Mesothelial cell of epicardium (in vitro differentiated cells): ENCODE measurements at regions not wholly inside any gene's neighbourhood (a gene's known extent, or its start where the extent isn't known, plus 50 kb on each side); places are given as distances from the start of the nearest gene placed in this dataset.
A peak's percentile ranks its signal among the peaks of the same experiment; 100 is the strongest.

Source experiments
- DNase-seq, 2 experiments: peaks; one replicate each; pipeline ENCODE4 v3.0.0; 2021; ENCODE audit warnings: low spot score in 2 of 2; ENCODE audit not compliant: unreplicated experiment in 2 of 2
- H3K27ac Mint-ChIP-seq: 2 replicates; pipeline ENCODE4 v1.8.0; 2021; ENCODE audit warnings: mixed read lengths
- H3K27me3 Mint-ChIP-seq: 2 replicates; pipeline ENCODE4 v1.8.0; 2021; ENCODE audit warnings: low read depth, mixed read lengths
- H3K36me3 Mint-ChIP-seq: 2 replicates; pipeline ENCODE4 v1.8.0; 2021; ENCODE audit warnings: mixed read lengths
- H3K4me1 Mint-ChIP-seq: 2 replicates; pipeline ENCODE4 v1.8.0; 2021; ENCODE audit warnings: mixed read lengths
- H3K4me3 Mint-ChIP-seq: 2 replicates; pipeline ENCODE4 v1.8.0; 2021; ENCODE audit warnings: mild to moderate bottlenecking, moderate library complexity, mixed read lengths
- H3K9me3 Mint-ChIP-seq: 2 replicates; pipeline ENCODE4 v1.8.0; 2021; ENCODE audit warnings: mixed read lengths
- TF ChIP-seq, protein P1 (sequence below): fragments of 200-600 bp; sonication (generic); IDR thresholded peaks from one replicate; pipeline ENCODE4 v1.5.0; 2021; ENCODE audit warnings: antibody characterized with exemption; ENCODE audit not compliant: unreplicated experiment

DNA sequence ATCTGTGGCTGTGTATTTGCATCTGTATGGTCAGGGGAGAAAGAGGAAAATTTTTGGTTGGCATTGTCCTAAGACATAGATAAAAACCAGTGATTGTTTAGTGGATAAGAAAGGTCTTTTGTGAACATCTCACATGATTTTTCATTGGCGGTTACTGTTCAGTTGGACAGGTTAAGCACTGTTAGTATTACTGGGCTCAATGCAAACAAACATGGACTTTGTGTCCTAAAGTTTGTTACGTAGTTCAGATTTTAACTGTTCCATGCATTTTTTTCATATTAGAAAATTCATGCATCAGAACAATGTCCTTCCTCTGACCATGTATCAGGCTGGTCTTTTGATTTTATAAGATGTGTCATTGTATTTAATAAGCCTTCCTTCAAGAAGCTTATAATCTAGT lies 368.0 kb downstream of the MEIS1 start:
- H3K27me3 Mint-ChIP-seq: no peaks in the 10 kb centered on the region
- peak overlapping the region; percentile 89 for H3K27ac Mint-ChIP-seq
- peaks cover 67% of the 10 kb centered on the region for H3K4me1 Mint-ChIP-seq
- no peak for DNase-seq
- H3K36me3 Mint-ChIP-seq: peaks cover 9% of the 10 kb centered on the region
- peaks cover 17% of the 10 kb centered on the region for H3K9me3 Mint-ChIP-seq
- H3K4me3 Mint-ChIP-seq: no peak overlapping the region
- TF ChIP-seq, protein P1, sequence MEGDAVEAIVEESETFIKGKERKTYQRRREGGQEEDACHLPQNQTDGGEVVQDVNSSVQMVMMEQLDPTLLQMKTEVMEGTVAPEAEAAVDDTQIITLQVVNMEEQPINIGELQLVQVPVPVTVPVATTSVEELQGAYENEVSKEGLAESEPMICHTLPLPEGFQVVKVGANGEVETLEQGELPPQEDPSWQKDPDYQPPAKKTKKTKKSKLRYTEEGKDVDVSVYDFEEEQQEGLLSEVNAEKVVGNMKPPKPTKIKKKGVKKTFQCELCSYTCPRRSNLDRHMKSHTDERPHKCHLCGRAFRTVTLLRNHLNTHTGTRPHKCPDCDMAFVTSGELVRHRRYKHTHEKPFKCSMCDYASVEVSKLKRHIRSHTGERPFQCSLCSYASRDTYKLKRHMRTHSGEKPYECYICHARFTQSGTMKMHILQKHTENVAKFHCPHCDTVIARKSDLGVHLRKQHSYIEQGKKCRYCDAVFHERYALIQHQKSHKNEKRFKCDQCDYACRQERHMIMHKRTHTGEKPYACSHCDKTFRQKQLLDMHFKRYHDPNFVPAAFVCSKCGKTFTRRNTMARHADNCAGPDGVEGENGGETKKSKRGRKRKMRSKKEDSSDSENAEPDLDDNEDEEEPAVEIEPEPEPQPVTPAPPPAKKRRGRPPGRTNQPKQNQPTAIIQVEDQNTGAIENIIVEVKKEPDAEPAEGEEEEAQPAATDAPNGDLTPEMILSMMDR: no peak

DNA sequence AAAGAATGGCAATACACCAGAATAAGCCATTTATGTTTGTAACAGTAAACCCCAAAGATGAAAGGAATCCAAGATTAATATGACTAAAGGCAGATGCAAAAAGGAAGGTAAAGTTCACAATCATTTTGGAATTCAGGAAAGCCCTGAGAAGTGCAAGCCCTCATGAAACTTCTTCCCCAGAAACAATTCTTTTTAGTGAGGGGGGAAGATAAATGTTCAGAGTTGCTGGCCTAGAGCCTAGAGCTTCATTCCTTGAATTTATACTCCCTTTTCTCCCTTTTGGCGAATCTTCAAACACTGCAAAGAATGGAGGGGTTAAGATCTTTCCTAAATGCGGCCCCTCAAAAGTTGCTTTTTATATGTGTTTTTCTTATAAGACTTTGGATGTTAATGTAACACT lies 368.8 kb downstream of the MEIS1 start:
- H3K4me3 Mint-ChIP-seq: no peak overlapping the region
- H3K4me1 Mint-ChIP-seq: peaks cover 67% of the 10 kb centered on the region
- TF ChIP-seq, protein P1: no peak
- DNase-seq: no peak
- peaks cover 4% of the 10 kb centered on the region for H3K36me3 Mint-ChIP-seq
- peaks cover 11% of the 10 kb centered on the region for H3K9me3 Mint-ChIP-seq
- H3K27ac Mint-ChIP-seq: peak overlapping the region; percentile 89
- H3K27me3 Mint-ChIP-seq: no peaks in the 10 kb centered on the region

DNA sequence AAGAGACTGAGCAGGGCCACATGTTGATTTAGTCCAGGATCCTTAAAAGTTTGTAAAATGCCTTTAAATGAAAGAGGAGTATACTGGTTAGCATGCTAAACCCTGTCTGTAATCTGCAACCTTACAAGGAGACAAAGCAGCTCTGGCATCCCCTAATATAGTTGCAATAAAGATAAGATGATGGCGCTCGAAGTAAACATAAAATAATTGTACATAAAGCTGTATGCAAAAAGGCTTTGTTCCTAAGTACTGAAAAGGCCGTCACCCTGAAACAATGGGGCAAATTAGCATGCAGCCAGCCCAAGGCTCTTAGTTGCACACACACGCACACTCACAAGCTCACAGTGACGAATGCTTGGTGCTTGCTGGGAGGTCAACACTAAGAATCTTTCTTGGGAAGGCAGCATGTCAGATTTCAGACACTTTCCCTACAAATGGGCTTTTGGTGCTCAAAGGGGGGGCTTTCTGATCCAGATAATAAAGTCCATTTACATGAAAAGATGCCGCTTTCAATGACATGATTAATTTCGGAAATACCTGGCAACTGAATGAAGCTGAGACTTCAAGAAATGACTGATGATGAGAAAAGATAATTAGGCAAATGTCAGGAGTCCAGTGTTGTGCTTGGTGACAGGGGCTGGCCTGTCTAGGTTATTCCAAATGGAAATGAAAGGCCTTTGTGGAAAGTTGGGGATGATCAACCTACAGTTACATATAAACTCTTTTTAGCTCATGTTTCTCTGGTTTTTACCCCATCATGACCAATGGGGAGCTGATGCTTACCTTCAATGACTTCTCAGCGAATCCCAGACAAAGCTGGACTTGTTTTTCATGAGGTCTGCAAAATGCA lies 370.3 kb downstream of the MEIS1 start:
- Mint-ChIP-seq H3K4me1 (peaks cover 64% of the 10 kb centered on the region), H3K27me3 (no peaks in the 10 kb centered on the region), H3K4me3 (no peak overlapping the region), H3K36me3 (peaks cover 2% of the 10 kb centered on the region), H3K27ac (peak overlapping the region; percentile 93), H3K9me3 (peaks cover 5% of the 10 kb centered on the region)
- no peak for DNase-seq
- TF ChIP-seq, protein P1: no peak

DNA sequence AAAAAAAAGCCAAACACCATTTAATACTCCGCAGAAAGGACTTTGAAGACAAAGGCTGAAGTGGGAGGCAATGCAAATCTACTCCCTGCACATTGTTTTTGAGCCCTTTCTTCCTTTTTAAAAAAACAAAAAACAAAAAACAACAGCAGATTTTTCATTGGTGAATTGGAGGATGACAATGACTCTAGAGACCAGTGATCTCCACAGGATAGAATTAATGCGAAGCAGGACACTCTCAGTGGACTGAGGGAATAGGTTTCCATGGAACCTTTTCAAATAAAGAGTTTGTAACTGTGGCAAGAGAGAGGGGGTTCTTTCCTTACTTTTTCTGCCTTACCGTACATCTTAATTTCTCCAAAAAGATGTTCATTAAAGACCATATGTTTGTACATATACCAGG lies 371.0 kb downstream of the MEIS1 start:
- TF ChIP-seq, protein P1: no peak
- Mint-ChIP-seq H3K27ac (peak overlapping the region; percentile 93), H3K9me3 (peaks cover 5% of the 10 kb centered on the region), H3K4me3 (no peak overlapping the region), H3K27me3 (no peaks in the 10 kb centered on the region), H3K4me1 (peaks cover 57% of the 10 kb centered on the region), H3K36me3 (peaks cover 4% of the 10 kb centered on the region)
- DNase-seq: no peak

DNA sequence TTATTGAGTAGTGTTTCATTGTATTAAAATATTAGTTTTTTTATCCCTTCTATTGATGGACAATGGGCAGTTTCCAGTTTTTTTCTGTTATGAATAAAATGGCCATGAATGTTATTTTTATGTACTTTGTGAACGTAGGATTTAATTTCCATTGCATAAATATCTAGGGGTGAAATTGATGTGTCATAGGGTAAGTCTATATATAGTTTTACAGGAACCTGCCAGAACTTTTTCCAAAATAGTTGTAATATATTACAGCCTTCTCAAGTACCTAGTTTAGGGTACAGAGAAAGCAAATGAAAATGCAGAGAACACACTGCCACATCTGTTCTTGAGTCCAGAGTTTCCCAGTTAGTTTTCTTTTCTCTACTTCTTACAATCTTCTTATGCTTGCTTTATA lies 378.6 kb downstream of the MEIS1 start:
- Mint-ChIP-seq H3K27ac (peak overlapping the region; percentile 19), H3K9me3 (peaks cover 14% of the 10 kb centered on the region), H3K4me3 (no peak overlapping the region), H3K27me3 (no peaks in the 10 kb centered on the region), H3K36me3 (peaks cover 8% of the 10 kb centered on the region), H3K4me1 (peaks cover 20% of the 10 kb centered on the region)
- TF ChIP-seq, protein P1: no peak
- no peak for DNase-seq
